ENCODE measurements at regions not wholly inside any gene's neighbourhood (a gene's known extent, or its start where the extent isn't known, plus 50 kb on each side); places are given as distances from the start of the nearest gene placed in this dataset.

GRCh38 chr6:67884442-67884841 lies 750.6 kb upstream of the ADGRB3 start:
- Histone ChIP-seq H3K9me3 (replicated peaks; ENCODE audit: control insufficient read depth, insufficient read depth, low read length) (peaks cover 4% of the 10 kb centered on the region), H3K79me2 (ENCODE audit: control insufficient read depth, insufficient read depth, low read length) (no peaks in the 10 kb centered on the region), H3K4me3 (replicated peaks in 1 of 3; ENCODE audit: insufficient read depth in 1 of 3, low read depth in 1 of 3, low read length in 3 of 3) (no peak overlapping the region), H3K4me1 (ENCODE audit: control insufficient read depth, extremely low read depth, insufficient read depth, low read length) (no peaks in the 10 kb centered on the region), H3K9ac (replicated peaks; ENCODE audit: extremely low read depth, insufficient read depth, low read length) (no peak overlapping the region), H2AFZ (ENCODE audit: low read depth, low read length) (no peak overlapping the region), H3K36me3 (ENCODE audit: control insufficient read depth in 2 of 2, extremely low read depth in 1 of 2, insufficient read depth in 2 of 2, low read length in 2 of 2) (no peaks in the 10 kb centered on the region), H4K20me1 (replicated peaks; ENCODE audit: control insufficient read depth, extremely low read depth, insufficient read depth, low read length) (no peaks in the 10 kb centered on the region), H3K9me1 (replicated peaks; ENCODE audit: control insufficient read depth, extremely low read depth, insufficient read depth, low read length) (no peaks in the 10 kb centered on the region), H3K4me2 (ENCODE audit: insufficient read depth, low read length) (no peak overlapping the region), H3K27me3 (ENCODE audit: control insufficient read depth in 2 of 2, insufficient read depth in 2 of 2, low read length in 2 of 2) (no peaks in the 10 kb centered on the region), H3K27ac (ENCODE audit: insufficient read depth, low read depth, low read length) (no peak overlapping the region)
- no peak for FAIRE-seq
- DNase-seq (ENCODE audit: low read depth, low spot score), result no peak
- dilution Hi-C loops (cut with MboI; ENCODE audit: extremely low pct_ligation_motif_present, low sequenced_read_pairs) (no loop called here), intact Hi-C loops (cut with micrococcal nuclease) (no loop called here)
- ChIA-PET CTCF (no interaction called here), POLR2A (no interaction called here)
- no peak for TF ChIP-seq GATA2 (IDR thresholded peaks at IDR 0.05; ENCODE audit: insufficient read depth, insufficient read length, low read depth, low read length)
- no peak for TF ChIP-seq EZH2 (IDR thresholded peaks at IDR 0.05; ENCODE audit: borderline replicate concordance, low read depth, low read length, severe bottlenecking)
- no peak for TF ChIP-seq POLR2AphosphoS5 (IDR thresholded peaks at IDR 0.05; ENCODE audit: insufficient read depth, low read depth, low read length)
- no peak for TF ChIP-seq CTCF (IDR thresholded peaks at IDR 0.05; ENCODE audit: extremely low read depth in 1 of 2, insufficient read depth in 1 of 2, low read depth in 1 of 2, low read length in 2 of 2)
- TF ChIP-seq FOS (IDR thresholded peaks at IDR 0.05; ENCODE audit: borderline replicate concordance, insufficient read depth, low read length), result no peak
- TF ChIP-seq JUN (IDR thresholded peaks at IDR 0.05; ENCODE audit: borderline replicate concordance, insufficient read depth, insufficient read length, low read depth), result no peak
- TF ChIP-seq MYC (IDR thresholded peaks at IDR 0.05; ENCODE audit: low read depth, low read length), result no peak
- no peak for TF ChIP-seq MAX (IDR thresholded peaks at IDR 0.05; ENCODE audit: insufficient read depth, insufficient read length)
- TF ChIP-seq POLR2A (IDR thresholded peaks at IDR 0.05; ENCODE audit: low read depth, low read length), result no peak
- no TSS peak for BruUV-seq (replicated peaks)

All from endothelial cell of umbilical vein (primary cell).